Vagina (tissue), 2 donors: ENCODE measurements at regions not wholly inside any gene's neighbourhood (a gene's known extent, or its start where the extent isn't known, plus 50 kb on each side); places are given as distances from the start of the nearest gene placed in this dataset.
"Not testable (repeated sequence)": the region's sequence is repeated elsewhere in the genome, so short reads cannot be mapped to it uniquely, and the experiment has no call there.

Experiments
- POLR2AphosphoS5 ChIP-seq, 2 donors: sonication (generic); formaldehyde crosslinking; IDR thresholded peaks; one replicate each; pipeline ENCODE4 v1.9.0; 2017; ENCODE audit warnings: antibody characterized with exemption in 2 of 2, mild to moderate bottlenecking in 2 of 2, low read depth in 1 of 2; ENCODE audit not compliant: insufficient read depth in 1 of 2
- TF ChIP-seq, protein P1 (sequence below), 3 experiments: fragments of 450-650 bp in 2 of 3; fragments of 200-600 bp in 1 of 3; sonication (generic) in 1 of 3; IDR thresholded peaks; one replicate each; pipeline ENCODE4 v1.5.1; 2017 to 2019; ENCODE audit warnings: antibody characterized with exemption in 3 of 3, mild to moderate bottlenecking in 2 of 3, moderate library complexity in 2 of 3

- not testable (repeated sequence) for TF ChIP-seq POLR2AphosphoS5 (IDR thresholded peaks at IDR 0.05; ENCODE audit: insufficient read depth in 1 of 2, low read depth in 1 of 2)
- TF ChIP-seq, protein P1, sequence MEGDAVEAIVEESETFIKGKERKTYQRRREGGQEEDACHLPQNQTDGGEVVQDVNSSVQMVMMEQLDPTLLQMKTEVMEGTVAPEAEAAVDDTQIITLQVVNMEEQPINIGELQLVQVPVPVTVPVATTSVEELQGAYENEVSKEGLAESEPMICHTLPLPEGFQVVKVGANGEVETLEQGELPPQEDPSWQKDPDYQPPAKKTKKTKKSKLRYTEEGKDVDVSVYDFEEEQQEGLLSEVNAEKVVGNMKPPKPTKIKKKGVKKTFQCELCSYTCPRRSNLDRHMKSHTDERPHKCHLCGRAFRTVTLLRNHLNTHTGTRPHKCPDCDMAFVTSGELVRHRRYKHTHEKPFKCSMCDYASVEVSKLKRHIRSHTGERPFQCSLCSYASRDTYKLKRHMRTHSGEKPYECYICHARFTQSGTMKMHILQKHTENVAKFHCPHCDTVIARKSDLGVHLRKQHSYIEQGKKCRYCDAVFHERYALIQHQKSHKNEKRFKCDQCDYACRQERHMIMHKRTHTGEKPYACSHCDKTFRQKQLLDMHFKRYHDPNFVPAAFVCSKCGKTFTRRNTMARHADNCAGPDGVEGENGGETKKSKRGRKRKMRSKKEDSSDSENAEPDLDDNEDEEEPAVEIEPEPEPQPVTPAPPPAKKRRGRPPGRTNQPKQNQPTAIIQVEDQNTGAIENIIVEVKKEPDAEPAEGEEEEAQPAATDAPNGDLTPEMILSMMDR (IDR thresholded peaks at IDR 0.05) = not testable (repeated sequence)
These were observed 143.1 kb downstream of the LMLN start for GRCh38 chr3:198103070-198103469.
